DMS53 (cell line): ENCODE measurements at regions not wholly inside any gene's neighbourhood (a gene's known extent, or its start where the extent isn't known, plus 50 kb on each side); places are given as distances from the start of the nearest gene placed in this dataset.

Experiments used
- DNase-seq: peaks from one replicate; lab custom pipeline; 2025; lab: John Stamatoyannopoulos, UW

DNA sequence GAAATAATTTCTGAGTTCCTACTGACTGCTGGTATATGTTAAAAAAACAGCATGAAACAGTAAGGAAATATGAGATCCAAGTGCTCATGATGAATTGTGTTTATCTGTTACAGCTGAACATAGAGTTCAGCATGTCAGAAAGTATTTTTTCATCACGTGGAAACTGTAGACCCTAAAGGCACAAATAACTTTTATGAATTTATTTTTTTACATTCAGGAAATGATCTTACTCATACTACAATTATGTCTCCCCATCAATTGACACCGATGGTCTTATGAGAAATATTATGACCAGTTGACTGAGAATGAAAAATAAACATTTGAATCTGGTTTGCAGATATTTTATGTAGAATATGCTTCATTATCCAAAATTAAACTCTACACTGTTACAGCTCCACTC, 283.1 kb upstream of the SPANXN4 start:
- DNase-seq, result no peak

DNA sequence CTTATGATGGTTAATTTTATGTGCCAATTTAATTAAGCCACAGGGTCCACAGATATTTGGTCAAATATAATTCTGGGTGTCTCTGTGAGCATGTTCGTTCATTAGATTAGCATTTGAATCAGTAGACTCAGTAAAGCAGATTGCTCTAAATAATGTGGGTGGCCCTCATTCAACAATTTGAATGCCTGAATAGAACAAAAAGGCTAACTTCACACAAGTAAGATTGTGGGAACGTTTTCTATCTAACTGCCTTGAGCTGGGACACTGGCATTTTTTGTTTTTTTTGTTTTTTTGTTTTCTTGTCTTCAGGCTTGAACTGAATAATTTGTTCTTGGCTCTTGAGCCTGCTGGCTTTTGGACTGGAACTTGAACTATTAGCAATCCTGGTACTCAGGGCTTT, 292.4 kb upstream of the SPANXN4 start:
- DNase-seq, result no peak

DNA sequence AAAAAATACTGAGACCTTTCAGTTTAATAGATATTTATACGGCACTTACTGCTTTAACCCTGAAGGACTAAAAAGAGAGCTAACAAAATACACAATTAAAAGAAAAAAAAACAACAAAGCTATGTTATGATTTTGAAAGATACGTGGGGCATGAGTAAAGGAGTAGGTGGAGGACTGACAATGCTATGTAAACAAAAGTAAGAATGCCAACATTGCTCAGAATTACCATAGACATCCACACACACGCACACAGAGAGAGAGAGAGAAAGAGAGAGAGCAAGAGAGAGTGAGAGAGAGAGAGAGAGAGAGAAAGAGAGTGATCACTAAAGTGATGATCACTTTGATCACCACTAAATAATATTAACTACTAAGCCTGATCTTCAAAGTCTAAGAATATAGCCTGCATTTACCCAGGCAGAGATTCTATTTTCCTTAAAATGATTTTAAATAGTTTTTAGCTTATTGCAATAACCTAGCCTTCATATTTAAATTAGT, 313.9 kb upstream of the SPANXN4 start:
- peak; percentile 24 for DNase-seq

DNA sequence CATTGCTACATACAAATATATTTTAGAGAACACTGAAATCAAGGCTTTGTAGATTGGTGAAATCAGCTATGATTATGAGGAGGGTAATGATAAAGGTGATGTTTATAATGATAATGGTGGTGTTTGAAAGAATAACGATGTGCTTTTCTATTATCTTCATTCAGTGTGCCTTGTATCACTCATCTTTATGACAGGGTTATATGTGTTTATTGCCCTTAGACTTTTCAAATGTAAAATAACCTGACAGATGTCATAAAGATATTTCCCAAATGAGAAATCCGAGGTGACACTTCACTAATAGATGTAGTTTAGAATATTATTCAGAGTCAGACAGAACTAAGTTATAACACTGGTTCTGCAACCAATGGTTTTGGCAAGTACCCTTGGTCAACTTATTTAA, 323.0 kb upstream of the SPANXN4 start:
- DNase-seq, result no peak

DNA sequence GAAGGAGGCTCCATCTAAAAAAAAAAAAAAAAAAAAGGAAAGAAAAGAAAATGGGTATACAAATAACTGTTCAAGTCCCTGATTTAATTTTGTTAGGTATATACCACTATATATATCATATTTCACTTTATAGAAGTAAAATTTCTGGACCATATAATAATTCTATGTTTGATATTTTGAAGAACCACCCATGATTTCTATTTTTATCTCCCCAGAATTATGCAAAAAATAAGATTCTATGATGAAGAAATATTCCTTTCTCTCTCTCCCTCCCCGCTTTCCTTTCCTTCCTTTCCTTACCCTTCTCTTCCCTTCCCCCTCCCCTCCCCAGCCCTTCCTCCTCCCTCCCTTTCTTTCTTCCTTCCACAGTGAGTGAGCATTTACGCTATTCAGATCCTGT, 337.5 kb upstream of the SPANXN4 start:
- no peak for DNase-seq

DNA sequence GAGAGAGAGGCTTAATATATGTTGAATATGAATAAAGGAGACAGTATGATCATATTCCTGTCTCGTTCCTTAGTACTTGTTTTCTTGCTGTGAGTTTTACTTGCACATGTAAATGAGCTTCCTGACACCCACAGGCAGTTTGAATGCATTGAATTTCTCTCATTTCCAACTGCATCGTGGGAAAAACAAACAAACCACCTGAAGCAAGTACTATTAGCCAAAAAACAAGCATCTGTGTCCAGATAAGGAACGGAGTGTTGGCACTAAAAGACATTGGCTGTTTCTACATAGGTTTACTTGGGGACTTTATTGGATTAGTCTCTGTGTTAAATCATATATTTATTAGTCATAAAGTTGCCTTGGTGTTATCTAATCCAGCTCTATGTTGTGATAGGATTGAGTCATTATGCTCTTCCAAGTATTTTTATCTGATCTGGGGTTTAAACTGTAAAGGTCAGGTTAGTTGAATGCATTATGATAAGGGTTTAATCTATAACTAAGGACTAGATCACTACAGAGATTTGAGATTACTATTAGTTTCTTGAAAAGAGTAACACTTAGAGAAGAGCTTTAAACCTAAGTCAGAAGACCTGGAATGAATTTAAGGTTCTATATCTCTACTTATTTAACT, 339.0 kb upstream of the SPANXN4 start:
- peak; percentile 1 for DNase-seq

DNA sequence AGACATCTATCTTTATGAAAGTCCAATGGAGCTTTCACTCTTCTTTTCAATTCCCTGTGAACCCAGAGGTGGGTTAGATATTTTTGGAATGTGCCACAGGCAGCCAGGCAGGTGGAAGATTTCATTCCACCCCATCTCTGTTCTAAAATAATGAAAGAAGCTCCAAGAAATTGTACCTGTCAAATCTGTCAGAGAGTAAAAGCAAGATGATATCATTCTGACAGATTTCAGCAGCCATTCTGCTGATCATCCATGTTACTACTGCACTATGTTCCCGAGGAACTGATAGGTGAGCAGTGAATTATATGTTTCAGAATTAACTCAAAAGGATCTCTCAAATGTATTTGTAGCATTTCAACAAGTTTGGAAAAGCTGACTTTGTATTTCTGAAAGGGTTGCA, 339.5 kb upstream of the SPANXN4 start:
- no peak for DNase-seq

DNA sequence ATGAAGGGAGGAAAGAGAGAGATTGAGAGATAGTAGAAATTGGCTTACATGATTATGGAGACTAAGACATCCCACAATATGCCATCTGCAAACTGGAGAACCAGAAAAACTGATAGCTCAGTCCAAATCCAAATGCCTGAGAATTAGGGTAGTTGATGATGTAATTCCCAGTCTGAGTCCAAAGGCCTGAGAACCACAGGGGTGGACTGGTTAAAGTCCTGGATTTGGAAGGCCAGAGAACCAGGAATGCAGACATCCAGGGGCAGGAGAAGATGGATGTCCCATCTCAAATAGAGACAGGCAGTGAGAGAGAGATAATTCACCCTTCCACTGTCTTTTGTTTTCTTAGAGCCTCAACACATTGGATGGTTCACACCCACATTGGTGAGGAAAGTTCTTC, 345.7 kb upstream of the SPANXN4 start:
- no peak for DNase-seq

DNA sequence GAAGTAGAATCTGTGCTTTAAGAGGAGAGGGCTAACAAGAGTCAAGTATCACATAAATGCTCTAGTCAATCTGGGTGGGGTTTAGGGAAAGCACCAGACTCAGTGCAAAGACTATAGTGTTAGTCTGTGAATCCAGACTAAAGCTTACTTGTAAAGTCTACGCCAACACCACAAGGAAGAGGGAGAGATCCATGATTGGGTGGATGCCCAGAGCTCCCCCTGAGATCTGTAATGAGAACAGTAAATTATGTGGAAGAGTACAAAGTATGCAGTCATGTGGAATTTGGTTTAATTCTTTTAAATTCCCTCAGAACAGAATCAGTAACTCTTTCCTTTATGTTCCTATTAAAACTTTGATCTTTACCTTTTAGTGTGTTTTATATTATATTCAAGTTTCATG, 354.7 kb upstream of the SPANXN4 start:
- DNase-seq, result no peak

DNA sequence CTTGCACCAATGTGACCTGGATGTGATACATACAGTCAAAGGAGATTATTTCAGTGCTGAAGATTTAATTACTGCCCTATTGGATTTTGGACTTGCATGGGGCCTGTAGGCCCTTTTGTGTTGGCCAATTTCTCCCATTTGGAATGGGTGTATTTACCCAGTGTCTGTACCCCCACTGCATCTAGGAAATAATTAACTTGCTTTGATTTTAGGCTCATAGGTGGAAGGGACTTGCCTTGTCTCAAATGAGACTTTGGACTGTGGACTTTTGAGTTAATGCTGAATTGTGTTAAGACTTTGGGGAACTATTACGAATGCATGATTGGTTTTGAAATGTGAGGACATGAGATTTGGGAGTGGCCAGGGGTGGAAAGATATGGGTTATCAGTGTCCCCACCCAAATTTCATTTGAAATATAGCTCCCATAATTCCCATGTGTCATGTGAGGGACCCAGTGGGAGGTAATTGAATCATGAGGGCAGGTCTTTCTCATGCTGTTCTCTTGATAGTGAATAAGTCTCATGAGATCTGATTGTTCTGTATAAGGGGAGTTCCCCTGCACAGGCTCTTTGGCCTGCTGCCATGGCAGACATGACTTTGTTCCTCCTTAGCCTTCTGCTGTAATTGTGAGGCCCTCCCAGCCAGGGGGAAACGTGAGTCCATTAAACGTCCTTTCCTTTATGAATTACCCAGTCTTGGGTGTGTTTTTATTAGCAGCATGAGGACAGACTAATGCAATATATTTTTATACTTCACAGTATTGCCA, 362.2 kb upstream of the SPANXN4 start:
- peak; percentile 4 for DNase-seq

DNA sequence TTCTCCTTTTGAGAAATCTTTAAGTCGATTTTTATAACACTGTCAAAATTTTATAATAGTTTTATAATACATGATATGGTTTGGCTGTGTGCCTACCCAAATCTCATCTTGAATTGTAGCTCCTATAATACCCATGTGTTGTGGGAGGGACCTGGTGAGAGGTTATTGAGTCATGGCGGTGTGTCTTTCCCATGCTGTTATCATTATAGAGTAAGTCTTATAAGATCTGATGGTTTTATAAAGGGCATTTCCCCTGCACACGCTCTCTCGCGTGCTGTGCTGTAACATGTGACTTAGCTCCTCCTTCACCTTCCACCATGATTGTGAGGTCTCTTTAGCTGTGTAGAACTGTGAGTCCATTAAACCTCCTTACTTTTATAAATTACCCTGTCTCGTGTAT, 364.0 kb upstream of the SPANXN4 start:
- DNase-seq, result no peak

DNA sequence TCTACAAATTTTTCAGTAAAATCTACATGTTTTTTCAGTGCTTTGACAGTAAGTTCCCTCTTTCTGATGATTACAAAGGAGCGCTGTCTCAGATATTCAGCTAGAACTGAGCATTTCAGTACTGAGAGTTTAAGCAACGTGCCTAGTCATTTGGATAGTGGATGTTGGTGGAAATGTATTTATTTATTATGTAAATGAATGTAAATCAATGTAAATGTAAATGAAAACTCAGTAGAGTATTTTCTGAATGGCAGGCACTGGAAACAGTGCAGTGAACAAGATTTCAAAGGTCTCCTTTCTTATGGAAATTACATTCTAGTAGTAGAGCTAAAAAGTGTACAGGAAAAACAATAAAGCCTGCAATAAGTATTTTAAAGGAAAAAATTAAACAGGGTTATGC, 370.2 kb upstream of the SPANXN4 start:
- no peak for DNase-seq

DNA sequence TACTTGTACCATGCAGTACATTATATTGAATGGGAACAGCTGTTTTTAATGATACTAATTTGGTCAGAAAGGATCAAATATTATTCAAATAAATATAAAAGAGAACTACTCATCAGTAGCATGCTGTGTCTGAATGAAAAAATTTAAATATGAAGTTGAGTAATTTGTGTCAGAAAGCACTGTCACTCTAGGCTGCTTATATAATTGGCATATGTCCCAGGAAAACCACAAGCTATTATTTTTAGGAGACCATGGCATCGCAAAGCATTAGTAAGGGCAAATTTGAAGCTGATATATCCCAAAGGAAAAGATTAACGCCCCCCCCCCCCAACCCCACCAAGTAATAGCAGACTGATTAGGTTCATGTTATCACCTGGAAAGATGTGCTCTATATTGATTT, 388.5 kb upstream of the SPANXN4 start:
- DNase-seq, result no peak

DNA sequence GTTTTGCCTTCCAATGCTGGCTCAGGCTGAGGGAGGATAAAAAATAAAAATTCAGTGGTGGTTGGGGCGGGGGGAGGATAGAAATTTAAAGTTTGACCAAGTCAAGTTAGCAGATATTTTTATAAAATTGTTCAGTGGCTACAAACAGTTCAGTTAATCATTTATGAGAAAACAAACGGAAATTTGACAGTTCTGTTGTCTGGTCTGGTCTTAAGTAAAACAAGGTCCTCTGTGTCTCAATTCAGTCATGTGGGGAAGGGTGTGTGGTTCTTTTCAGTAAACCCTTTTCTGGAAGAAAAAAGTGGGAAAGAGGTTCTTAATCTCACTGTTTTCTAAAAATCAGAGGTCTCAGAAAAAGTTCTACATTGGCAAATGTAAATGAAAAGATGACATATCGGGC, 409.1 kb upstream of the SPANXN4 start:
- peak; percentile 17 for DNase-seq

DNA sequence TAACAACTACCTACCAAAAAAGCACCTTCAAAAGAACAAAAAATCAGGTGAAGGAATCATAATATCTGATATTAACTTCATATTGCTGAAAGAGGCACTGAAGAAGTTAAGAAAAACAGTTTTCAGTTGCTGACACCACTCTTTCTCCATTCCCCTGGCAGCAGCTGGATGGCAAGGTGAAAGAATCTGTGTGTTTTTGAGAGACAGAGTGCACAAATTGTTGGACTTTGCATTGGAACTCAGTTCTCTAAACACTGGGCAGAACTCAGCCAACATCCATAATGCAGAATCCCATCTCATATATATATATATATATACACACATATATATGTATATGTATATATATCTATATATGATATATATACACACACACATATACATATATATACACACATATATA, 408.3 kb upstream of the MAGEC2 start:
- DNase-seq, result no peak

DNA sequence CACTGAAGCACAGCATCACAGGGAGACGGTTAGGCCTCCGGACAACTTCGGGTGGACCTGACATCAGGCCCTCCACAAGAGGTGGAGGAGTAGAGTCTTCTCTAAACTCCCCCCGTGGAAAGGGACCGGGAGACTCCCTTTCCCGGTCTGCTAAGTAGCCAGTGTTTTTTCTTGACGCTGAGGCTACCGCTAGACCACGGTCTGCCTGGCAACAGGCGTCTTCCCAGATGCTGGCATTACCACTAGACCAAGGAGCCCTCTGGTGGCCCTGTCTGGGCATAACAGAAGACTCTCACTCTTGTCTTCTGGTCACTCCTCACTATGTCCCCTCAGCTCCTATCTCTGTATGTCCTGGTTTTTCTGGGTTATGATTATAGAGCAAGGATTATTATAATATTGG, 401.5 kb upstream of the MAGEC2 start:
- peak; percentile 61 for DNase-seq

DNA sequence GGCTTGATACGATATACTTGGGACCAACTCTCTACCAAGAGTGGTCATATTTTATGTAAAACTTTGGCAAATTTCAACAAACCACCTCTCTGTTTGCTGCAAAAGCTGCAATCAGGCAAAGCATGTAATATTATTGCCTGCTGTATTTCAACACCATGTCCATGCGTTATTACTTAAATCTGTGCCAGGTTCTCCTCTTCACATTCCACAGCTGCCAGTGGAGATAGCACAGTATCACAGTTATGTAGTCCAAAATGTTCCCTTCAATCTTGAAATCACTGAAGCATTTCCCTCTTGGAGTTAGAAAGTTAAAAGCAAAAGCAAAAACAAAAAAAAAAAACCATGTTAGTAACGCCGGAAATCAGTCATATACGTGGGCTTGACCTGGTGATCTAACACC, 396.7 kb upstream of the MAGEC2 start:
- no peak for DNase-seq

DNA sequence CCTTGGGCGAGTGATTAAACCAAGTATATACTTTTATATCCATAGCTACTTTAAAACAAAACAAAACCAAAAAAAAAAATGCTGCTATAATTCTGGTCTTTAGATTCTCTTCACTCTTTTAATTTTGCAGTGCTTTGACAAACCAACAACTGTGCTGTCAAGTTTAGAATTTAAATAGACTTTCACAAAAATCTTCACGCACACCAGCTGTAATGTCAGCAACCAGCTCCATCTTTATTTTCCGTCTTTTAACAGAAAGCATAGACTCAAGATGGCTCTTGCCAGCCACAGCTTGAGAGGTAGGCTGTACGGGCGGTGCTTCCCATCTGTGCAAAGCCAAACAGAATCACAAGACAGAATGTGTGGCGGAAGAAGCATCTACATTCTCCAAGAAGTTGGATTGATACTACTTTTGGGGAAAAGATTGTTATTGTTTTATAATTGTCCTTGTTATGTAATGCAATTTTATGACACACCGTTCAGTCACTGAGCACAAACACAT, 388.3 kb upstream of the MAGEC2 start:
- no peak for DNase-seq

DNA sequence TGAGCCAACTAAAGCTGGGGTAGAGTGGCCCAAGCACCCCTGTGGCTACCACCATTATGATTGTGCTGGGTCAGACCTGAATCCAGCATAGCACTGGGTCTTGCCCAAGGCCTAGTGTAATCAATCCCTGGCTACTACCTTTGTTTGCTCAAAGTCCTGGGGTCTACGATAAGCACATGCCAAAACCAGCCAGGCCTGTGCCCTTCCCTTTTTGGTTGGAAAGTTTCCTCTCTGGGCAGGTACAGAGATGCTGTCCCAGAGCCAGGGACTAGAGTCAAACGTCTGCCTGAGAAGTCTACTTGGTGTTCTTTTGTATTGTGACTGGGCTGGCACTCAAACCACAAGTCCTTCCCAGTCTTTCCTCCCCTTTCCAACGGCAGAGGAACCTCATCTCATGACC, 371.5 kb upstream of the MAGEC2 start:
- DNase-seq, result no peak

DNA sequence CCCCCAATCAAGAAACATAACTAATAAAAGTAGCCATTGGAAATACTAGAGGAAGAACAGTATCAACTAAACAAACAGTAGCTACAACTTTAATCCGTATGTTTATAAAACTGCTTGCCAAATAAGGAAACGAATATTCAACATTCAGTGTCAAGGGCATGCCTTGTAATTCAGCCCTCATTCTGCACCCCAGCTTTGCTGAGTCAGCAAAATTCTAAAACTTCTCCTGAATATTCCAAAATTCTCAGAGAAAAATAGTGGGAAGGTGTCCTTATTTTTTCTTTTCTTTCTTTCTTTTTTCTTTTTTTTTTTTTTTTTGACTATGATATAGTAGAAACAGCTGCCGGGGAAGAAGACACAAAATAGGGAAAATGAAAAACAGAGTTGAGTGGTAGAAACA, 344.8 kb upstream of the MAGEC2 start:
- peak; percentile 0 for DNase-seq

DNA sequence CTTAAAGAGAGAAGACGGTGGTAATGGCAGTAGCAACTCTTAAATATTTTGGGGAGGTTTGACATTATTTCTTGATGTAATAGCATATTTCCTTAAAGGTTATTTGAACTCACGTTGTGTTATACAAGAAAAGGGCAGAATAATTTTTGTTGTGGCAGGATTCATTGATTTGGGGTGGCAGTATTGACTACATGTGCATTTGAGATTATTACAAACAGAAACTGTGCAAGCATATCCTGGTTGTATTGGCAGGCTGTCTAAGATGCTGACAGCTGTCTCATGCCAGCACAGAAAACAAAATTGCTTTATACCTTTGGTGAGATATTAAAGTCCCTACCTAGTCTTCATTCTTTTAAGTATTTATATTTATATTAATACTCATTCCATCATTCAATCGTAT, 300.7 kb upstream of the MAGEC2 start:
- DNase-seq, result no peak

DNA sequence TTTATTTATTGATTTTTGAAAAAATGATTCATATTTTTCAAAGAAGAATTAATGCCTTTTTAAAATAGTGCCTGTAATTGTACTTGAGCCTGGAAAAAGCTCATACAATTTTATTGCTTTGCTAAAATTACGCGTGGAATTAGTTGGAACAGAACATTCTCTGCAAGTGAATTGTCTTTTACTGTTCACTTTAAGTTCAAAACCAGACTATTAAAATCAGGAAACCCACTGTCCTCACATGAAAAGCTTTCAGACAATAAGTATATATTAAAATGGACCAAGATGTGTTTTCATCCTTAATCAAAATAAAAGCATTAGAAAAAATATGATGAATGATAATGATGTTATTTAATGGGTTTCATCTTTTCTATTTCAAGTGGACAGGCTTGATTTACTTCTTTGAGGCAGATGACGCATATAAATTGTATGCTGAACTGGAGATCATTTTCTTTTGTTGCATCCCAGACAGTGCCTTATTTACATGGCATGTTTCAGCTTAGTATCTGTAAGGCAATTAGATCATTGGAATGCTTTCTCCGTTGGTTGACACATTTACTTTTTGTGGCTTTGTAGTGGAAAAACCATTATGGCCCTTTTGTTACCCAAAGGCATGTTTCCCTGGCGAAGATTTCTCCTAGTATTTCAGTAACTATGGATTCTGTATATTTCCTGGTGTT, 299.0 kb upstream of the MAGEC2 start:
- no peak for DNase-seq

DNA sequence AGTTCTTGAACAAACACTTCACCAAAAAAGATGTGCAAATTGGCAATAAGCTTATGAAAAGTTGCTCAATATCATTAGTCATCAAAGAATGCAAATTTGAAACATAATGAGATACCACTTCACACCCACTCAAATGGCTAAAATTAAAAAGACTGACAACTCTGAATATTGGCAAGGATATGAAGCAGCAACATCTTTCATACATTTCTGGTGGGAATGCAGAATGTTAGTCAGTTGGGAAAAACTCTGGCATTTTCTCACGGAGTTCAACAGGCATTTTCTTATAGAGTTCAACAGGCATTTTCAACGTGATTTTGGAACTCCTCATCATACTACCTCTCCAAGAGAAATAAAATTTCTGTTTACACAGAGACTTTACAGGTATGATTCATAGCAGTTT, 297.4 kb upstream of the MAGEC2 start:
- DNase-seq, result no peak
